GM19328 (cell line): ENCODE measurements at regions not wholly inside any gene's neighbourhood (a gene's known extent, or its start where the extent isn't known, plus 50 kb on each side); places are given as distances from the start of the nearest gene placed in this dataset.

Source experiments
- ATAC-seq: cut with Tn5 transposase; IDR thresholded peaks from one replicate; pipeline ENCODE4 v1.9.1; 2021; ENCODE audit warnings: mild to moderate bottlenecking, moderate library complexity; ENCODE audit not compliant: unreplicated experiment

DNA sequence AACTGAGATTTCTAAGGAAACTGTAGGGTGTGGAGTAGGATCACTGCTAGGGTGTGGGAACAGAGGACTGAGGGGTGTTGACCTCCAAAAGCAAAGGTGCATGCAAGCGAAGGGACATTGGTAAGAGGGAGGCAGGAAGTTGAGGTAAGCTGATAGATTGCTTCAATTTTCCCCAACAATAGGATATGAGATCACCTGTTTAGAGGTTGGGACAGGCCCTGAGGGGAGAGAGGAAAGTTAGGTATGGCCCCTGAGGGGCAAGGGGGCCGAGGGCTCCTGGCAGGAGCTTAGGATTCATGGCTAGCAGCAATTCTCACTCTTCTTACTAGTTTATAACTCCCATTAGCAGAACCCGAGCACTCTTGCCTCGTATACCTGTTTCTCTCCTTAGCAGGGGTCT is 106.8 kb upstream of the RPS6KA2 start:
- ATAC-seq, result no peak

- ATAC-seq, result no peak
These were observed 102.6 kb upstream of the RPS6KA2 start for GRCh38 chr6:166729658-166730057.

- ATAC-seq, result no peak
These were observed 102.0 kb upstream of the RPS6KA2 start for GRCh38 chr6:166728884-166729530.

- no peak for ATAC-seq
These were observed 99.2 kb upstream of the RPS6KA2 start for GRCh38 chr6:166726201-166726600.

- no peak for ATAC-seq
These were observed 98.5 kb upstream of the RPS6KA2 start for GRCh38 chr6:166725571-166725970.

GRCh38 chr6:166724576-166724975 is 97.5 kb upstream of the RPS6KA2 start:
- no peak for ATAC-seq

DNA sequence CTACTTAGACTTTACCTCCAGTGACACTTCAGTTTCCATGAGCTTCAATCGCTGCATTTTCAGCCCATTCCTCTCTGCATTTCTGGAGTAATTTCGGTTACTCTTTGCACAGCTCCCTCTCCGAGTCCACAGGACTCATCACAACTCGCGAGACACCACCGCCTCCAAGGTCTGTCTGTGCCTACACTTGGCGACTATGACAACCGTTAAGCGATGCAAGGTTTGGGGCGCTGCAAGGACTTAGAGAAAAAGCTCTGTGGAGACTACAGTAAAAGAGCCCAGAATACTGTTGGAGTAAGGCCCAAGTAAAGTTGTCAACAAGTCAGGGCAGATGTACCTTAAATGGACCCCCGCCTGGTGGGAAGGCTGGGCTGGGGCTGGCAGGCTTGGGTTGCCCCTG is 95.7 kb upstream of the RPS6KA2 start:
- ATAC-seq, result no peak

- no peak for ATAC-seq
These were observed 94.5 kb upstream of the RPS6KA2 start for GRCh38 chr6:166721576-166721975.

- ATAC-seq, result no peak
These were observed 93.8 kb upstream of the RPS6KA2 start for GRCh38 chr6:166720856-166721255.

- ATAC-seq, result no peak
These were observed 92.0 kb upstream of the RPS6KA2 start for GRCh38 chr6:166719019-166719418.

DNA sequence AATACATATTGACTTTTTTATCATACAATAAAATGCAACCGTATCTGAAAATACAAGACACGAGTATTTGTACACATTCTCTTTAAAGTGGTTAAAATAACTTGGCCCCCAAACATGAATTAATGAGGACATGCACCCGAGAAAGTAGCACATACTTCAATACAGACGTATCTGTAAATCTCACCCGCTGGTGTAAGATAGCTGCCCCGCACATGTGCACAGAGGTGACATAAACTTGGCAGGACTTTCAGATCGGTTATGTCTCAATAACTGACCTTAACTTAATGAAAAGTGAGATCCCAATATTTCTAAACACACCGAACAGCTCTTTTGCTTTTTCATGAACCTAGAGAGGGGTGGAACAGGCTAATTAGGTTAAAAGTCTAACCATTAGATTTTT is 91.5 kb upstream of the RPS6KA2 start:
- ATAC-seq, result no peak

DNA sequence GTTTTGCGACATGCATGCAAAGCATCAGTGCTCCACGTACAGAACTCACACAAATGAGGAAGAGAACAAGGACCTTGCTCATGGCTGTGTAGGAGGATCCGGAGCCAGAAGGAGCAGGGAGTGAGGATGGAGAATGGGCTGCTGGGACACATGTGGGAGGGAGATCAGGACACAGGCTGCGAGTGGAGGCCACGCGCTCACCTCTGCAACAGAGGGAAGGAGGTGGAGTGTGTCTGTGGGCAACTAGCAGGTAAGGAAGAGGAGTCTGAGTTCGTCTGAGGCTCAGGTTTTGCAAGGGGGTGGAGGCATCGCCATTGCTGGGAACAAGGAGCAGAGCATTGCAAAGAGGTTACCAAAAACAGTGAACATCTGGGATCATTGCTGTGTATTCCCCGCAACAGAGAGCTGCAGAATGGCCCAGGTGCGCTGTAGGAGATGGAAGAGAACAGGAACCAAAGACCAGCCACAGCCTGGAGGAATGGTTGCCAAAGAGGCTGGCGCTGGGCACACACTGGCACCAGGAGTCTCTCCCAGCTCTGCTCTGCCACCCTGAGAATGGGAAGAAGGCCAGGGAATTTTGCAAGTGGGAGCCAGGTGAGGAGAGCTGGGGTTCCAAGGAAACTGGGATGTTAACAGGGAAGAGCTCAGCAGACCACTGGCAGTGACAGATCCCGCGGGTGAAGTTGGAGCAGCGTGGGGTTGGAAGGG is 90.0 kb upstream of the RPS6KA2 start:
- ATAC-seq, result no peak

DNA sequence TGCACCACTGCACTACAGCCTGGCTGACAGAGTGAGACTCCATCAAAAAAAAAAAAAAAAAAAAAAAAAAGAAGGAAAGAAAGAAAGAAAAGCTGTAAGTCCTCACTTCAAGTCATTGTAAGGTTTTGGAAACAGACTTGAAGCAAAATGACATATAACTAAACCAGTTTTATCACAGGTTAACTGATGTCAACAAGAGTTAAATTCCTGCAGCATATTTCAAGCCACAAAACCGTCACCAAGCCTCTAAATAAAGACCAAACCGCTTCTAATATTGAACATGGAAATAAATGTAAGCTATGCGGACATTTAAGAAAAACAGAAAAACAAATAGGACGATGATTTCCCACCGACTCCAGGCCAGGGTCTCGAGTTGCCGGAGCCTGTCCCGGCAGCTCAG is 88.9 kb upstream of the RPS6KA2 start:
- no peak for ATAC-seq

GRCh38 chr6:166715065-166715464 is 88.0 kb upstream of the RPS6KA2 start:
- no peak for ATAC-seq

- ATAC-seq, result no peak
These were observed 87.5 kb upstream of the RPS6KA2 start for GRCh38 chr6:166714581-166714980.

DNA sequence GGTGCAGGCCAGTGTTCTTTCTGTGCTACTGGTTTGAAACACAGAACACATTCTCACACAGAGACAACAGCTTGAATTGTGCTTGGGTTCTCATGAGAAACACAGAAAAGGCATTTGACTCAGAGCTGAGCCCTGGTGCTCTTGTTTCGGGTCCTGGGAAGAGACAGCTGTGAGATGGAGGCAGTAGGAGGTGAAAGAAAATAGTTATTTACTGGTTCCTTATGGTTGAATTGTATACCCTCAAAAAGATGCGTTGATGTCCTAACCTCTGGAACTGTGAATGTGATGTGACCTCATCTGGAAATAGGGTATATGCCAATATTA is 87.1 kb upstream of the RPS6KA2 start:
- ATAC-seq, result no peak

DNA sequence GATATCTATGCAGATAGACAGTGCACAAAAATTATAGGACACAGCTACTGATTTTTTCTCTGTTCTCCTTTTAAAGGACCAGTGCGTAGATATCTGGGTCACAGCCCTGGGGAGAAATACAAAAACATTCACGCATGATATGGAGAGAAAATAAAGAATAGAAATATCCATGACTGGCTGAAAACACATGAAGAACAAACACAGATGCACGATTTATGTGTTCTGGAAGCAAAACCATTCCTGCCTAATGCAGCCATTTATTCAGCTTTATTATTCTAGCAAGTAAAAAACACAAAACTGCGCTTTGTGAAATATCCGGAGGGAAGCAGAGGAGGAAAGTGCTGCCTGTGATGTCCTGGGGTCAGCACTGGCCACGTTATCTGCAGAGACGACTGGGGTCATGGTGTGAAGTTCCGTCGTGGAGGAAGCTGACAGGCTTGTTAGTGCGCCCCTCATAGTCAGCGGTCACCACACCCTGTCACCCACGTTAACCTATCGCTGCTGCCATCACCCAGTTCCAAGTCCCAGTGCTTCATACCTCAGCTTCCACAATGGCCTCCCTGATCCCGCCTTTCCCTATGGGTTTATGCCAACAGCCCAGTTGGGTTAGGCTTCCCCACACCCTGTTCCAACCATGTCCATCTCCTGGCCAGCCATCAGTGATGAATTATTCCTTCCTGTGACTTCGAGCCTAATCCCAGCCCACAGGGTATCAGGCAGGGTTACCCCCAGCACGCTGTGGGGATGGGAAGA is 86.6 kb upstream of the RPS6KA2 start:
- ATAC-seq, result no peak

DNA sequence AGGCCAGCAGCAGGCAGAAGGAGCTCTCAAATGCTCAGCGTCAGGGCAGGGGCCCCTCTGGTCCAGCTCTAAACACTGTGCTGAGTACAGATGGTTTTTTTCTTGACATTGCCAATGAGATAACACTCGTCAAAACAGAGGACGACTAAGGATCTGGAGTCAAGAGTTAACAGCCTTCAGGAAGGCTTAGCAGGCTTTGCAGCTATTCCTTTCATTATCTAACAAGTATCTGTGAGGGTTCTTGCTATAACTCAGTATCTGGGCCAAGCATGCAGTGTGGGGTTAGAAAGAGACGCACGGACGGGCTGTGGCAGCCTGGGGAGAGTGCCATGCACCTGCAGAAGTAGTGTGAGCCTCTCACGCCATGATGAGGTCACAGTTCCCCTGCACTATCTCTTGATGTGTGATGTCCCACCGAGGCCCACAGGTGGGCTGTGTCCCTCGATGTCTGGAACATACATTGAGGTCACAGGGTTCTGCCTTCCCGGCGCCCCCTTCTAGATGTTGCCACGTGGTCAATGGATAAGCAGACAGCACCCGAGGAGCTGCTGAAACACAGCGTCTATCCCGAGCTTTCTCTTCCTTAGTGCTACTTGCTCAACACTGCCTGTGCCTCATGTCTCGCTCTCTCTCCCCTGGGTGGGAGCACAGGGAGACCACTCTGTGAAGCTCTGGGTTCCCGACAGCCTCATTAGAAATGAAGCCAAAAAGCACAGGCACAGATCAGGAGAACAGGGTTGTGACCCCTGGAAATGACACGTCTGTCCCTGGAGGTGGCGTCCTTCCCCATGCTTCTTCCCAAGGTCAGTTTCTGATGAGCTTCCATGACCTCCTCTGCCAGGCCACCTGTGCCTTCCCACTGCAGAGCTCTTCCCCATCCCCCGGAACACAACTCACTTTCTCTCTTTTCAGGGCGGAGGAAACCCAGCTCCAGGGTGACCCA is 85.5 kb upstream of the RPS6KA2 start:
- no peak for ATAC-seq

DNA sequence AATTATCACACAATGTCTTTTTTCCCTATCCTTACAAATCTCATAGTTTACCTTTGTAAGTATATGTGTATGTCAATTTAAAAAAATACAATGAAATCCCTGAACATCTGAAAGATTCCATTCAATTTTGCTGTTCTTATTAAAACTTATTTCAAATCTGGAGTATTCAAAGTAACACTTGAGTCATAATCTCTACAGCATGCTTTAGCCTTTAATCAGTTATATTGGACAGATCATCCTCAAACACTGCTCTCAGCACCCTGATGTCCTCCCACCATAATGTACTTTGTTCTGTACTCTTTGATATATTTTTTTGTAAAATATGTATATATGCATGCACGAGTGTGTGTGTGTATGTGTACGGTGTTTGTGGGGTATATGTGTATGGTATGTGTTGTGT is 83.0 kb upstream of the RPS6KA2 start:
- ATAC-seq, result no peak

GRCh38 chr6:166708460-166708859 is 81.4 kb upstream of the RPS6KA2 start:
- ATAC-seq, result no peak

DNA sequence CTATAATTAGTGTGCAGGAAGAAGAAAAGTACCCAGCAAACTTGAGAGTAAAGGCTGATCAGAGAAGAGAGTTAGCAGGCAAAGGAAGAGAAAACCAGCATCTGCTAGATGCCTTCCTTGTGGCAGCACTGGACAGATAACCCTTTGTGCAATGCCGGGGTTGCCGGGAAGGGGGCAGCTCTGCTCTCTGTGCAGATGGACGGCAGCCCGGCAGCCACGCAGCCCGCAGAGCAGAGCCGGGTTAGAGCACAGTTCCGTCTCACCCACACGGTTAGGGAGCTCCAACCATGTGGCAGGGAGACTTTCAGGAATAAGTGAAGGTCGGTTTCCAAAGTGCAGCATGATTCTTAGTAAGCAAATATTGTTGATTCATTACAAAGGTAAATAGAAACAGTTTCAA is 80.0 kb upstream of the RPS6KA2 start:
- ATAC-seq, result no peak
